Stimulated activated memory B cell treated with anti-CD40 and anti-IgM and Interleukin-4, amounts not matched to agents 10 μg/mL and 1 μg/mL and 100 μg/mL, for 72 hours (primary cell): ENCODE measurements at regions not wholly inside any gene's neighbourhood (a gene's known extent, or its start where the extent isn't known, plus 50 kb on each side); places are given as distances from the start of the nearest gene placed in this dataset.
"Not testable (repeated sequence)": the region's sequence is repeated elsewhere in the genome, so short reads cannot be mapped to it uniquely, and the experiment has no call there.

ENCODE experiments used
- ATAC-seq: fragments of 150-1000 bp; cut with Tn5 transposase; 2 replicates; pipeline ENCODE4 v1.10.0; 2021
- H3K27ac Mint-ChIP-seq: one replicate; pipeline ENCODE4 v1.8.0; 2022; ENCODE audit warnings: mild to moderate bottlenecking, mixed read lengths
- H3K27me3 Mint-ChIP-seq: one replicate; pipeline ENCODE4 v1.8.0; 2022; ENCODE audit warnings: mixed read lengths
- H3K36me3 Mint-ChIP-seq: one replicate; pipeline ENCODE4 v1.8.0; 2022; ENCODE audit warnings: mixed read lengths
- H3K4me1 Mint-ChIP-seq: one replicate; pipeline ENCODE4 v1.8.0; 2022; ENCODE audit warnings: mixed read lengths
- H3K4me3 Mint-ChIP-seq: one replicate; pipeline ENCODE4 v1.8.0; 2022; ENCODE audit warnings: mild to moderate bottlenecking, moderate library complexity, mixed read lengths
- H3K9me3 Mint-ChIP-seq: one replicate; pipeline ENCODE4 v1.8.0; 2022; ENCODE audit warnings: mixed read lengths

DNA sequence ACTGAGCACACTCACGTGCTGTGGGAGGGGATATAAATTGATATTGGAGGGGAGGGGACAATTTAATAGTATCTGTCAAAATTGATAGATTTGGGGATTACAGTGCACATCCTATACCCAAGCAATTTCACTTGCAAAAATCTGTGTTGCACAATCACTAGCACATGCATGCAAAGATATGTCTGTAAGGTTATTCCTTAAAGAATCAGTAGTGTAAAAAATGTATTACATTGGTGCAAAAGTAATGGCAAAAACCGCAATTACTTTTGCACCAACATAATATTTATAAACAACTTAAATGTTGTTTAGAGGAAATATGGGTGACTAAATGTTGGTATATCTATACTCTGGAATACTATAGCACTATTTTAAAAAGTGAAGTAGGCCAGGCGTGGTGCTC, 108.7 kb downstream of the LHX2 start:
- Mint-ChIP-seq H3K36me3 (no peaks in the 10 kb centered on the region), H3K27ac (no peak overlapping the region), H3K4me3 (no peak overlapping the region), H3K4me1 (peaks cover 15% of the 10 kb centered on the region), H3K27me3 (peaks cover 10% of the 10 kb centered on the region), H3K9me3 (peaks cover 3% of the 10 kb centered on the region)
- no peak for ATAC-seq

DNA sequence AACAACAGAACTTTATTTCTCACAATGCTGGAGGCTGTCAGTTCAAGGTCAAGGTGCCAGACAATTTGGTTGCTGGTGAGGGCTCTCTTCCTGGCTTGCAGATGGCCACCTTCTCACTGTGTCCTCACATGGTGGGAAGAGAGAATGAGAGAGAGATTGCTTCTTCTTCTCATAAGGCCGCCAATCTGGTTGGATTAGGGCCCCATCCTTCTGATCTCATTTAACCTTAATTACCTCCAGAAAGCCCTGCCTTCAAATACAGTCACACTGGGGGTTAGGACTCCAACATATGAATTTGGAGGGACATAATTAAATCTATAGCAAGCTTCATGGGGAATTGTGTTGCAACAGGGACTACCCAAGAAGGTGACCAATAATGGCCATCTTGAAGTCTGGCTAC, 110.2 kb downstream of the LHX2 start:
- no peak for ATAC-seq
- Mint-ChIP-seq H3K36me3 (no peaks in the 10 kb centered on the region), H3K9me3 (peaks cover 3% of the 10 kb centered on the region), H3K4me1 (peaks cover 18% of the 10 kb centered on the region), H3K4me3 (no peak overlapping the region), H3K27ac (no peak overlapping the region), H3K27me3 (peaks cover 10% of the 10 kb centered on the region)

DNA sequence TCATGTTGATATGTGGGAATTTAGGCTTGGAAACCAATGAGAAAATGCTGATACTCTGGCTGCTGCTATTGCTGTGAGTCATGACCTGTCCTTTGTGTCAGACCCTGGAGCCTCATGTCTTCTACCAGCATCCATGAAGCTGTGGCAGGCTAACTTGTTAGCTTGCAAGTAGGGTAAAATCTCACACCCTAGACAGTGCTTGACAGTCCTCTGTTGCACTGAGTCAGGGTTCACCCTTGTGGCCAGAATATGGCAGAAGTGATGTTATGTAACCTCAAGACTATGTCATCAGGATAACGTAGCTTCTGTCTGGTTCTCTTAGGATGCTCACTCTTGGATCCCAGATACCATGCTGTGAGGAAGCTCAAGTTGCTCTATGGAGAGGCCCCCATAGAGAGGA, 110.8 kb downstream of the LHX2 start:
- ATAC-seq = no peak
- no peaks in the 10 kb centered on the region for H3K9me3 Mint-ChIP-seq
- no peaks in the 10 kb centered on the region for H3K36me3 Mint-ChIP-seq
- H3K4me3 Mint-ChIP-seq = no peak overlapping the region
- peaks cover 6% of the 10 kb centered on the region for H3K27me3 Mint-ChIP-seq
- H3K4me1 Mint-ChIP-seq = peaks cover 24% of the 10 kb centered on the region
- peak overlapping the region; percentile 73 for H3K27ac Mint-ChIP-seq

DNA sequence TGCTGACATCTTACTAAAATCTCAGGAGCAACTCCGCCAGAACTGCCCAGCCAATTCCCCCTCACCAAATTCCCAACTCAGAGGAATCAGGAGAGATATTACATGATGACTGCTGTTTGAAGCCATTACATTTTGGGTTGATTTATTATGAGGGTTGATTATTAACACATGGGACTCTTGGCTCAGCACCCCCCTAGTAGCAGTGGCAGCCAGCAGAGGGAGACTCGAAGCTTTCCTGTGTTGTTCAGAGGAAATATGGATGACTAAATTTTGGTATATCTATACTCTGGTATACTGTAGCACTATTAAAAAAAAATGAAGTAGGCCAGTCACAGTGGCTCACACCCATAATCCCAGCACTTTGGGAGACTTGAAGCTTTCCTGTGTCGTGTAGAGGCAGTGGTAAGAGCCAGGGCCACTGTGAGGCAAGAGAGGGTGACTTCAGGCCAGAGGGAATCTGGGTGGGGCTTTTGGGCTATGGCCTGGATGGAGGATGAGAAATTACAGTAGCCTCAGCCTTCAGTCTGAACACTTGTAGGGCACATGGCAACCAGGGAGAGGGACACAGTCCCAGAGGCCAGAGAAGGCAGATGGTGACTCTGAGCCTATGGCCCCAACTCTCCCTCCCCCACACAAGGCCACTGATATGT, 111.4 kb downstream of the LHX2 start:
- peak; percentile 65 for ATAC-seq
- no peak overlapping the region for H3K4me3 Mint-ChIP-seq
- H3K27me3 Mint-ChIP-seq = no peaks in the 10 kb centered on the region
- H3K27ac Mint-ChIP-seq = peak overlapping the region; percentile 73
- peaks cover 25% of the 10 kb centered on the region for H3K4me1 Mint-ChIP-seq
- H3K36me3 Mint-ChIP-seq = no peaks in the 10 kb centered on the region
- H3K9me3 Mint-ChIP-seq = no peaks in the 10 kb centered on the region

DNA sequence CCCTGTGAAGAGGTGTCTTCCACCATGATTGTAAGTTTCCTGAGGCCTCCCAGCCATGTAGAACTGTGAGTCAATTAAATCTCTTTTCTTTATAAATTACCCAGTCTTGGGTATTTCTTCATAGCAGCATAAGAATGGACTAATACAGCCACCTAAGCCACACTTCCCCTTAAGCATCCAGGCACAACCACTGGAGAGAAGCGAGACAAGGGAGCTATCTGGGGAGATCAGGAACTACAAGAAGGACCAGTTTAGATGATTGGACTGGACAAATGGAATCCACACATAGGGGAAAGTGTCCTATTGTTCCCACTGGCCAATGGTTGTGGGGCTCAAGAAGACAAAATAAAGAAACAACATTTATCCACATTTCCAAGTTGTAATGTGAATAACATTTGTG, 112.1 kb downstream of the LHX2 start:
- not testable (repeated sequence) for H3K9me3 Mint-ChIP-seq, H3K4me3 Mint-ChIP-seq, ATAC-seq, H3K36me3 Mint-ChIP-seq, H3K27me3 Mint-ChIP-seq
- H3K27ac Mint-ChIP-seq = peak overlapping the region; percentile 73
- H3K4me1 Mint-ChIP-seq = peaks cover 25% of the 10 kb centered on the region

DNA sequence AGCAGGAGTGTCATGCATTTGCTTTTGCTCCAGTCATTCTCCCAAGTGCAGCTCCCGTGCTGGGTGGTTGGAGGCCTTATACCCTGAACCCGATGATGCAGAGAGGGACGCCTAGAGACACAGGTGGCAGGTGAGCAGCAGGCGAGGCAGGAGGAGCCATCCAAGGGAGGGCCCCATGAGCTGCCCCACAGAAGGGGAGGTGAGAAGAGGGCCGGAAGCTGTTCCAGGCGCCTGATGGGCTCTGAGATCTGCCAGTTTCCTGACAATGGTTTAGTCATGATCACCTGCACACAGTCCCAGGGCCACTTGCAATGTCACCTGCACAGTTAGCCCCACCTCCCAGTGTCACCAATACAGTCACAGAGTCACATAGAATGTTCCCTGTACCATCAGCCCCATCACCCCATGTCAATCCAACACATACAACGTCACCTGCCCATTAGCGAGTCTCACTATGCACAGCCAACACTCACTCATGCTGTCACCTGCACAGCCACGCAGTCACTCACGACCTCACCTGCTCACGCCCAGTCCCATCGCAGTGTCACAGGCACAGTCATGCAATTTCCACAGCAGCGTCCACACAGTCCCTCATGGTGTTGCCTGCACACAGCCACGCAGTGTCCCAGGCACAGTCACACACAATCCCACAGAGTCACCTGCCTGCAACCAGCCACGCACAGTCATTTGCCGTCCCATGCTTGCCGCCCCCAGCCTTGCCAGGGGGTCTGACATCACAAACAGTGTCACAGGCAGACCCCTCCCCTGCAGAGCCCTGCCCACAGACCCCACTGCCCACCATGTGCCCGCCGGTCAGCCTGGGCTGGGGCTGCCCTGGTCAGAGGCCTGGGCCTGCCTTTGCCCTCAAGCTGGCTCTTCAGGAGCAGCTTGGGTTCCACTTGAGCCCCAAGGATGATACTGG, 113.4 kb downstream of the LHX2 start:
- ATAC-seq = no peak
- Mint-ChIP-seq H3K4me3 (no peak overlapping the region), H3K4me1 (peaks cover 35% of the 10 kb centered on the region), H3K27ac (peak overlapping the region; percentile 42), H3K27me3 (no peaks in the 10 kb centered on the region), H3K9me3 (no peaks in the 10 kb centered on the region), H3K36me3 (no peaks in the 10 kb centered on the region)

DNA sequence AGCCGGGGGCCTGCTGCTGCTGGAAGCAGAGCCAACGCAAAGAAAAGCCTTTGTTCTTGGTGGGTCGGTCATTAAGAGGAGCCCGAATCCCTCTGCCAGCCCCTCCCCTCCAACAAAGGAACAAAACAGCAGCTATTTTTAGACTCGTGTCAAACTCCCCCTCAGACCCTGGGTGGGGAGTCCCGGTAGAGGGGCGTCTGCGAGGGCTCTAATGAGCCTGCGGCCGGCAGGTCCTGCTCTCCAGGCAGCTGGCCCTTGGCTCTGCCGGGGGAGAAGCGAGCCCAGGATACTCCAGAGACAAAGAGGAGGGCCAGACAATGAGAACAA, 114.0 kb downstream of the LHX2 start:
- Mint-ChIP-seq H3K4me3 (no peak overlapping the region), H3K9me3 (no peaks in the 10 kb centered on the region), H3K4me1 (peaks cover 41% of the 10 kb centered on the region), H3K27me3 (no peaks in the 10 kb centered on the region), H3K36me3 (no peaks in the 10 kb centered on the region), H3K27ac (peak overlapping the region; percentile 42)
- no peak for ATAC-seq

DNA sequence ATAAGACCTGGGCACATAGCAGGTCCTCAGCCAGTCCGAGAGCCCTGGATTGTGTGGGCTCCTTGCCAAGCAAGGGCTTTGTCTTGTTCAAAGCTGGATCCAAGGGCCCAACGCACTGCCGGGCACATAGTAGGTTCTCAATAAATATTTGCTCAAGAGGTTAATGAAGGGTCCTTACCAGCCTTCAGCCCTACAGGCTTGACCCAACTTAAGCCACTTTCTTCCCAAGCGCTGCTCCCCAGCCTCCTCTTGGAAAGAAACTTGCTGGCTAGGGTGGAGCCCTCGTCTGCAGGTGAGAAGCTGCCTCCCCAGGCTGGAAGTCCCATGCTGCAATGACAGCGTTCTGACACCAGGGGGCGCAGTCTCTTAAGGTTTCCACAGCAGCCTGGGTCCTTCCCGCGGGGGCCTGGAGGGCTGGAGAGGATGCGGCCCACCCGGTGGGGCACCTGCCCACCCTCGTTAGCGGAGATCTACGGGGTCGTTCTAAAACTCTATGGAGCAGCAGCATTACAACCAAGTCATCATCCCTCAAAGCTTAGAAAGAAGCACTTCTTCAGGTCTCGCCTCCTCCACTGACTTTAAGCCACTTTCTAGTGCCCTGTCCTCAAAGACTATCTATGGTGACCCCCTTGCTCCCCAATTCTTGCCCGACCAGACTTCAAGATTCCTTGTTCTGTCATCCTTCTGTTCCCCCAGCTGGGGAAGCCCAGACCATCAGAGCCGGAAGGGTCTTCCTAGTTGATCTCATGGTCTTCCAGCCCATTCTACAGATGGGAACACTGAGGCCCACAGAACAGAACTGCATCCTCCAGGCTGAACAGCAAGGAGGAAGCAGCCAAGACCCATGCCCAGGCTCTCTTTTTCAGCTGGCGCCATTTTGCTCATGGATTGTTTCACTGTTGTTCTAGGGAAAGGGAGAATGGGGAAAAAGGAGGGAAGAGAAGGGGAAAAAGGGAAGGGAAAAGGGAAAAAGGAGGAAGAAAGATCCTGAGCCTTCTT, 115.4 kb downstream of the LHX2 start:
- no peaks in the 10 kb centered on the region for H3K36me3 Mint-ChIP-seq
- H3K9me3 Mint-ChIP-seq = no peaks in the 10 kb centered on the region
- peak; percentile 73 for ATAC-seq
- peaks cover 49% of the 10 kb centered on the region for H3K4me1 Mint-ChIP-seq
- H3K27ac Mint-ChIP-seq = peak overlapping the region; percentile 85
- H3K4me3 Mint-ChIP-seq = no peak overlapping the region
- no peaks in the 10 kb centered on the region for H3K27me3 Mint-ChIP-seq

DNA sequence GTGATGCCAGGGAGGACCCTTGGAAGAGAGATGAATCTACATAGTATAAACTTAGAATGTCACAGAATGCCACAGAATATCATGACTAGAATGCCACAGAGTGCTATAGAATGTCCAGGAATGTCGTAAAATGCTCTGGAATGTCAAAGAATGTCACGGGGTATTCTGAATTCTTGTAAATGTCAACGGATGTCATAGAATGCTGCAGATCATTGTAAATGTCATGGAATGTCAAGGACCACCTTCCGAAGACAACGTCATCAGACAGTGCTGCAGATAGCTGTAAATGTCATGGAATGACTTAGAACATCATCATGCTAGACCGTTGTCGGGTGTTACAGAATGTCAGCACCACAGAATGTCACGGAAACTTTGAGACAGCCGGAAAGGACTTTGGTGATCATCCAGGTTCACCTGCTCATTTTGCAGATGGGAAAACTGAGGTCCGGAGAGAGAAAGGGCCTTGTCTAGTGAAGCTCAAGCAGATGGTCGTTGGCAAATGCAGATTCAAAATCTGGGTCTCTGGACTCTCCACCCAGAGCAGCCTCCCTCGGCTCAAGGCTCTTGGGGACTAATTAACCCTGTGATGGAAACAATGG, 117.1 kb downstream of the LHX2 start:
- Mint-ChIP-seq H3K9me3 (no peaks in the 10 kb centered on the region), H3K4me3 (no peak overlapping the region), H3K36me3 (no peaks in the 10 kb centered on the region), H3K27me3 (no peaks in the 10 kb centered on the region), H3K4me1 (peaks cover 49% of the 10 kb centered on the region), H3K27ac (no peak overlapping the region)
- ATAC-seq = no peak

DNA sequence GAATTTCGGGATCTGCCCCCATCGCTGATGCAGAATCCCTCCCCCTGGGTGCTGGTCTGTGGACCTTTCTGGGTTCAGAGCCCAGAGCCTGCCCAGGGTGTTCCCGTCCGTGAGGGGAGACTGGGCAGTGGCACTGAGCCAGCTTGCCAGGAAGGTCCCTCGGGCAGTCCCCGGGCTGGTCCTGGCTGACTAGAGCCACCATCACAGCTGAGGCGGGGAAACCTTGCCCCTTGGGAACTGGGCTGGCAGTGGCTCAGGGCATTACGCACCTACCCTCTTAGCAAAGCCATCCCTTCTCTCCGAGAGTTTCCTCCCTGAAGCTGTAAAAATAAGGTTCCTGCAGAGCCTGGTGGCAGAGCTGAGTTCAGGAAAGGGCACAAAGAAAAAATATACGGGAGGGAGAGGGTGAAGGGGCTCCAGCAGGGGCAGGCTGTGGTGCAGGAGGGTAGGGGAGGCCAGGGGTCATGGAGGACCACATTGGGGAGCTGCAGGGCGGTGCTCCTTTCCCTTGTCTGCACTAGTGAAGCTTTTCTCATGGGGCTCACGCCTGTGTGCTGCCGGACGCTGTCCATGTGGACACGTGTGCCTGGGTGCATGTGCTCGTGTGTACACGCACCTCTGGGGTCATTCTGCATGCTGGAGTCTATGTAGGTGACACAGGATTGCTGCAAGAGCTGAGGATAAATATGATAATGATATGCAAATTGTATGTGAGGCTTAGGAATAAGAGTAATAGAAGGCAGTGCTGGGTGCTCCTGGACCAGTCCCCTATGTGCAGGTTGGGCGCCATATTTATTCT, 118.9 kb downstream of the LHX2 start:
- Mint-ChIP-seq H3K9me3 (no peaks in the 10 kb centered on the region), H3K4me1 (peaks cover 60% of the 10 kb centered on the region), H3K36me3 (no peaks in the 10 kb centered on the region), H3K27me3 (no peaks in the 10 kb centered on the region), H3K27ac (peak overlapping the region; percentile 64), H3K4me3 (no peak overlapping the region)
- peak; percentile 31 for ATAC-seq

DNA sequence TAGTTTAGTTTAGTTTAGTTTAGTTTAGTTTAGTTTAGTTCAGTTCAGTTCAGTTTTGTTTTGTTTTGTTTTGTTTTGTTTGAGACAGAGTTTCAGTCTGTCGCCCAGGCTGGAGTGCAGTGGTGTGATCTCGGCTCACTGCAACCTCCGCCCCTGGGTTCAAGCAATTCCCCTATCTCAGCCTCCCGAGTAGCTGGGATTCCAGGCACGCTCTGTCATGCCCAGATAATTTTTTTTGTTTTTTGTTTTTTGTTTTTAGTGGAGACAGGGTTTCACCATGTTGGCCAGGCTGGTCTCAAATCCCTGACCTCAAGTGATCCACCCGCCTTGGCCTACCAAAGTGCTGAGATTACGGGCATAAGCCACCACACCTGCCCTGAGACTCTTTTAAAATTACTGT, 120.0 kb downstream of the LHX2 start:
- not testable (repeated sequence) for H3K9me3 Mint-ChIP-seq, H3K4me3 Mint-ChIP-seq, H3K36me3 Mint-ChIP-seq, H3K27me3 Mint-ChIP-seq, ATAC-seq, H3K27ac Mint-ChIP-seq
- H3K4me1 Mint-ChIP-seq = peaks cover 69% of the 10 kb centered on the region

DNA sequence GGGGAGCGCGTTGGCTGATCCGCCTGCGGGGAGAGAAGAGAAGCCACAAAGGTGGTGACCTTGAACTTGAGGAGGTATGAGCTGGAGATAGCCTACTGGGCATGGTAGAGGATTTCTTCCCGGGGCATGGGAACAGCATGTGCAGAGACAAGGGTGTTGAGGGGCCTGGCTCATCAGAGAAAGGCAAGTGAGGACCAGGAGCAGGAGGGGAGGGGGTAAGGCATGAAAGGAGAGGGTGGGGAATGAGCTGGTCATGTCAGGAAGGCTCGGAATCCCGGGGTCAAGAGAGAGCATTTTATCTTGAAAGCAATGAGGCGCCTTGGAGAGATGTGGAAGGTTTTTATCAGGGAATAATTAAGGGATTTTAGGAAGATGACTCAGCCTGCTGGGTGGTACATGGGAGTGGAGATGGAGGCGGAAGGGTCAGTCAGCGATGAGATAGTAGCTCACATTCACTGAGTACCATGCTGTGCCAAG, 121.1 kb downstream of the LHX2 start:
- no peaks in the 10 kb centered on the region for H3K27me3 Mint-ChIP-seq
- H3K27ac Mint-ChIP-seq = peak overlapping the region; percentile 1
- H3K36me3 Mint-ChIP-seq = no peaks in the 10 kb centered on the region
- H3K9me3 Mint-ChIP-seq = no peaks in the 10 kb centered on the region
- ATAC-seq = no peak
- peaks cover 70% of the 10 kb centered on the region for H3K4me1 Mint-ChIP-seq
- no peak overlapping the region for H3K4me3 Mint-ChIP-seq

DNA sequence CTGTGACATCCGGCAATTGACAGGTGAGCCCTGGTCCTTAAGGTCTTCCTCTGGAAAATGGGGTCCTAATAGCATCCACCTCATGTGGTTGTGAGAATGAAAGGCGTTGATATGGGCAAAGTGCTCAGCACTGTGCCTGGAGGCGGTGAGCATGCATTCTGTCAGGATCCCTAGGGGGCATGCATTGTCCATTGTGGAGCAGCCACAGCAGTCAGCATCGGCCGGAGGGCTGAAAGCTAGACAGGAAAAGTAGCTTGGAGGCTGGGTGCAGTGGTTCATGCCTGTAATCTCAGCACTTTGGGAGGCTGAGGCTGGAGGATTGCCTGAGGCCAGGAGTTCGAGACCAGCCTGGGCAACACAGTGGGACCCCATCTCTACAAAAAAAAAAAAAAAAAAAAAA, 122.2 kb downstream of the LHX2 start:
- H3K36me3 Mint-ChIP-seq = no peaks in the 10 kb centered on the region
- H3K4me1 Mint-ChIP-seq = peaks cover 79% of the 10 kb centered on the region
- peak overlapping the region; percentile 72 for H3K27ac Mint-ChIP-seq
- no peak for ATAC-seq
- H3K4me3 Mint-ChIP-seq = no peak overlapping the region
- H3K27me3 Mint-ChIP-seq = no peaks in the 10 kb centered on the region
- H3K9me3 Mint-ChIP-seq = no peaks in the 10 kb centered on the region

DNA sequence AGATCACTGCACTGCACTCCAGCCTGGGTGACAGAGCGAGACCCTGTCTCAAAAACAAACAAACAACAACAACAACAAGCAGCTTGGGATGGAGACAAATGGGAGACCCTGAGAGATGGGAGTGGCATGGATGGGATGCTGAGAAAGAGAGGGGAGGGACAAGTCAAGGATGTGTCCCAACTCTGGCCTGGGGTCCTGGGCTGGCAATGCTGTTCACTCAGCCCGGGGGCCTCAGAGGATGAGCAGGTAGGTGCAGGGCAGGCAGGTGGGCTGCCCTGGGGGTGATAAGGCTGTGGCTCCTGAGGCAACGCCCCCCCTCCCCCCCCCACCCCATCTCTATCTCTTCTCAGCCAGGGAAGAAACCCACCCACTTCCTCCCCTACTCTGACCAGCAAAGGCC, 123.0 kb downstream of the LHX2 start:
- Mint-ChIP-seq H3K27me3 (no peaks in the 10 kb centered on the region), H3K27ac (peak overlapping the region; percentile 72), H3K4me3 (no peak overlapping the region), H3K4me1 (peaks cover 80% of the 10 kb centered on the region), H3K36me3 (no peaks in the 10 kb centered on the region), H3K9me3 (no peaks in the 10 kb centered on the region)
- ATAC-seq = no peak
